Lung (tissue), 11 donors: ENCODE measurements at regions not wholly inside any gene's neighbourhood (a gene's known extent, or its start where the extent isn't known, plus 50 kb on each side); places are given as distances from the start of the nearest gene placed in this dataset.
A peak's percentile ranks its signal among the peaks of the same experiment; 100 is the strongest.

Experiments used
- ATAC-seq: fragments of 200-7000 bp; cut with Tn5 transposase; one replicate; pipeline ENCODE4 v1.9.1; 2020; ENCODE audit warnings: moderate number of reproducible peaks; ENCODE audit not compliant: insufficient read depth, low FRiP score
- DNase-seq, 3 donors: peaks; one replicate each; pipeline ENCODE4 v3.0.0-alpha.2; 2013 to 2017
- H3K27ac ChIP-seq, 2 donors: one replicate each; pipeline ENCODE4 v1.5.1; 2013; ENCODE audit warnings: mild to moderate bottlenecking in 2 of 2, moderate library complexity in 2 of 2, control low read depth in 1 of 2, inconsistent platforms in 1 of 2, low read depth in 1 of 2, low read length in 1 of 2
- H3K27me3 ChIP-seq, 3 donors: one replicate each; pipeline ENCODE4 v1.5.1; 2013; ENCODE audit warnings: low read length in 2 of 3; ENCODE audit not compliant: control insufficient read depth in 3 of 3, insufficient read depth in 3 of 3
- H3K36me3 ChIP-seq, 4 donors: one replicate each; pipeline ENCODE4 v1.5.1; 2013; ENCODE audit warnings: low read length in 4 of 4, mild to moderate bottlenecking in 1 of 4, moderate library complexity in 1 of 4; ENCODE audit not compliant: control insufficient read depth in 4 of 4, insufficient read depth in 4 of 4
- H3K4me1 ChIP-seq, 5 donors: one replicate each; pipeline ENCODE4 v1.5.1; 2013; ENCODE audit warnings: low read length in 5 of 5, mild to moderate bottlenecking in 2 of 5, moderate library complexity in 1 of 5; ENCODE audit not compliant: control insufficient read depth in 5 of 5, insufficient read depth in 5 of 5
- H3K4me3 ChIP-seq: one replicate; pipeline ENCODE4 v1.5.1; 2013; ENCODE audit warnings: mild to moderate bottlenecking, control low read depth, moderate library complexity
- H3K9ac ChIP-seq, 2 donors: one replicate each; pipeline ENCODE4 v1.5.1; 2013; ENCODE audit warnings: low read length in 2 of 2, control low read depth in 1 of 2; ENCODE audit not compliant: insufficient read depth in 1 of 2
- H3K9me3 ChIP-seq, 4 donors: one replicate each; pipeline ENCODE4 v1.5.1; 2013; ENCODE audit warnings: low read length in 3 of 4, mild to moderate bottlenecking in 1 of 4, moderate library complexity in 1 of 4; ENCODE audit not compliant: control insufficient read depth in 4 of 4, insufficient read depth in 3 of 4
- CTCF ChIP-seq: IDR thresholded peaks from 2 replicates; pipeline ENCODE4 v1.5.1; 2012; ENCODE audit warnings: mild to moderate bottlenecking; ENCODE audit errors: control extremely low read depth, extremely low read depth
- WGBS, 2 donors: extraction: QIAGEN DNeasy Blood & Tissue Kit; methylation state at CpG; one replicate each; pipeline ENCODE4 v1.1.7; 2013; 5-methylcytosine and 5-hydroxymethylcytosine counted together
- donor health status: control.
- donor health status: control.
- donor health status: Bipolar disorder and iron deficiency.
- donor health status: healthy.
- donor health status: DM: yes; HTN: yes; CAD: no.

GRCh38 chrX:81414630-81415029, 212.7 kb downstream of the SH3BGRL start:
- Histone ChIP-seq H3K27ac (no peak overlapping the region), H3K27me3 (peaks cover 0 to 2% (median 0%) of the 10 kb centered on the region in 3 donors), H3K9me3 (no peaks in the 10 kb centered on the region), H3K4me3 (no peak overlapping the region), H3K36me3 (no peaks in the 10 kb centered on the region), H3K4me1 (no peaks in the 10 kb centered on the region), H3K9ac (no peak overlapping the region)
- TF ChIP-seq CTCF, result no peak
- ATAC-seq, result no peak
- DNase-seq, result peak in 1 of 3 donors; percentile 9
- WGBS, 2 donors, result 70 to 76% methylated on average over 3 of the region's 3 CpGs
